Fibroblast of villous mesenchyme (primary cell): ENCODE measurements at regions not wholly inside any gene's neighbourhood (a gene's known extent, or its start where the extent isn't known, plus 50 kb on each side); places are given as distances from the start of the nearest gene placed in this dataset.

Experiments
- DNase-seq: peaks from one replicate; pipeline ENCODE4 v3.0.0-alpha.2; 2010; ENCODE audit warnings: low read depth
- H3K4me3 ChIP-seq: 2 replicates; pipeline ENCODE4 v1.5.1; 2011; ENCODE audit warnings: low read depth, mild to moderate bottlenecking, low read length
- TF ChIP-seq, protein P1 (sequence below): IDR thresholded peaks from 2 replicates; pipeline ENCODE4 v1.5.1; 2012; ENCODE audit warnings: low read depth, mild to moderate bottlenecking, low read length; ENCODE audit not compliant: insufficient read depth

DNA sequence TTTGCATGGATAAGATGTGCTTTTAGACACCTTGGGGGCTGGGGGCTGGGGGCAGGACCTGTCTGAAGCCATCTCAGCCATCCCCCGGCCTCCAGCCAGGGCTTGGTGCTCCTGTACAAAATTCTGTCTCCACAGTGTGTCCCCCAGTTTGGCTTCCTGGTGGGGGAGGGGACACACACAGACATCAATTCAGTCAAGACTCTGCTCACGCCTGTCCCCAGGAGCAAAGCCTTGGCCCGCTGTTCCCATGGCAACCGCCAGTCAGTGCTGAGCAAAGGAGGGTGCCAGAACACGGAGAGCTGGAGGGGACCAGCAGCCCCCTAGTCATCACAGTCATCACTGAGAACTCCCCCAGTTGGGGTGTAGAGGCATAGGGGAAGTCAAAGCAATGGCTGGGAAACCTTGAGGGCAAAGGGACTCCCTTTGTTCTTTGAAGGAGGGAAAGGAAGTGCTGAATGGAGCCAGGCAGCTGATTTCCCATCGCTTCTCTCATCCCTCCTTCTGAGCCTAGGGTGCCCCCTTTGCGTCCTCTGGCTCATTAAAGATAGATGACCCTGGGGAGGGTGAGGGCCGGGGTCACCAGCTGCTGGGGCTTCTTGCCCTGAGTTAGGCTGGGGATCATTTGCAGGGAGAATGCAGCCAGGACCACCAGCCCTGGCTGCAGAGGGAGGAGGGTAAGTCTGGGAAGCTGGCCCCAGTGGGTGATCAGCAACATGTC lies 134.9 kb upstream of the IPO9 start:
- TF ChIP-seq, protein P1, sequence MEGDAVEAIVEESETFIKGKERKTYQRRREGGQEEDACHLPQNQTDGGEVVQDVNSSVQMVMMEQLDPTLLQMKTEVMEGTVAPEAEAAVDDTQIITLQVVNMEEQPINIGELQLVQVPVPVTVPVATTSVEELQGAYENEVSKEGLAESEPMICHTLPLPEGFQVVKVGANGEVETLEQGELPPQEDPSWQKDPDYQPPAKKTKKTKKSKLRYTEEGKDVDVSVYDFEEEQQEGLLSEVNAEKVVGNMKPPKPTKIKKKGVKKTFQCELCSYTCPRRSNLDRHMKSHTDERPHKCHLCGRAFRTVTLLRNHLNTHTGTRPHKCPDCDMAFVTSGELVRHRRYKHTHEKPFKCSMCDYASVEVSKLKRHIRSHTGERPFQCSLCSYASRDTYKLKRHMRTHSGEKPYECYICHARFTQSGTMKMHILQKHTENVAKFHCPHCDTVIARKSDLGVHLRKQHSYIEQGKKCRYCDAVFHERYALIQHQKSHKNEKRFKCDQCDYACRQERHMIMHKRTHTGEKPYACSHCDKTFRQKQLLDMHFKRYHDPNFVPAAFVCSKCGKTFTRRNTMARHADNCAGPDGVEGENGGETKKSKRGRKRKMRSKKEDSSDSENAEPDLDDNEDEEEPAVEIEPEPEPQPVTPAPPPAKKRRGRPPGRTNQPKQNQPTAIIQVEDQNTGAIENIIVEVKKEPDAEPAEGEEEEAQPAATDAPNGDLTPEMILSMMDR = no peak
- H3K4me3 ChIP-seq = no peak overlapping the region
- DNase-seq = no peak

- H3K4me3 ChIP-seq = no peak overlapping the region
- no peak for DNase-seq
- TF ChIP-seq, protein P1 = no peak
Measured at GRCh38 chr1:201694608-201695335, 134.2 kb upstream of the IPO9 start.

DNA sequence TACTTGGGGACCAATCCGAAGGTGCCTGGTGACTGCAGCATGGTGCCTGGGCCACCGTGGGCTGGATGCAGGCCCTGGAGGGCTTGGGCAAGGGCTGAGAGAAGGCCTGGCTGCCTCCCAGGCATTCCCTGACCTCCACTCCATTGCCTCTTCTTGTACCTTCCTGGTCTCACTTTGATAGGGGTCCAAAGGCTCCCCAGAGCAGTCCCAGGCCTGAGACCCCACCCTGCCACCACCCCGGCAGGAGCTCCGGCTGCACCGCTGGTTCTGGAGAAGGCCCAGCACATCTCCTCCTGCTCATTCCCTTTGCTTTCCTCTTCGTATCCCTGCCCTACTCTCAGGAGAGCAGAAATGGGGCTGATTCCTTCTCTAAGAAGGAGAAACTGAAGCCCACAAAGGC lies 133.3 kb upstream of the IPO9 start:
- TF ChIP-seq, protein P1 = no peak
- DNase-seq = no peak
- H3K4me3 ChIP-seq = no peak overlapping the region

DNA sequence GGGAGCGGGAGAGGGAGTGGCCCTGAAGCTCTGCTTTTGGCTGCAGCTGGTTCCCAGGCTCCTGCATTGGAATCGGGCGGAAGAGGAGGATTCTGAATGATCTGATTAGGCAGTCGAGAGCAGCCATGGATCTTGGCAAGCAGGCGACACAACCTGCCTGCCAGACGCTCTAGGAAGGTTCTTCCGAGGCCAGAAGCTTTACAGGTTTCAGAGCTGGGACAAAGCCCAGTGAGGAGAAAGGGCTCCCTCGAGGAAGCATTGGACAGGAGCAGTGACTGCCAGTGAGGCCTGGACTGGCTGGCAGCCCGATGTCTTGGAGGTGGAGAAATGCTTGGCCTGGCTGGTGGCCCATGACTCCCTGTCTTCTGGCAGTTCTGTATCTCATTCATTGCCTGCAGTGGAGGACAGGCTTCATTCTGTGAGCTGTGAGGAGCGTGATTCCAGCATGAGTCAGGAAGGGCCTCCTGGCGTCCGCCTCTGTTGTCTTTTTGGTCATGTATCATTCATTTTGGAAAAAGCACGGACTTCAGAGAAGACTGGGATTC lies 132.7 kb upstream of the IPO9 start:
- no peak overlapping the region for H3K4me3 ChIP-seq
- TF ChIP-seq, protein P1 = no peak
- DNase-seq = peak; percentile 78

DNA sequence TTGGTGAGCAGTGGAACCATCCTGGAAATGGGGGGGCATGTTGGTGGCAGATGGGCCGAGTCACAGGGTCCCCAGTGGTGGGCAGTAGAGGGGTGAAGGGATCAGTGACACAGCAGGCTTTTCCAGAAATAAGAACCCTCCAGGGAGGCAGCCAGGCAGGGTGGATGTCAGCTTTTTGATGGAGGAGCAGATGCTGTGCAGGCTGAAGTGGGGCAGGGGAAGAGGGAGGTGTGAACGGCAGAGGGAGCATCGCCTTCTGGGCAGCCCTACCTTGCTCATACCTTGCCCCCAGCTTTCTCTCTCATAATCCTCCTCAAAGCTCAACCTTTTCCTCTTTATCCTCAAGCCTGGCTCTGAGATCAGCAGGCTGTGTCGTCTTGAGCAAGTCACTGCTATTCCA lies 131.8 kb upstream of the IPO9 start:
- no peak overlapping the region for H3K4me3 ChIP-seq
- TF ChIP-seq, protein P1 = no peak
- DNase-seq = no peak

- TF ChIP-seq, protein P1 = no peak
- DNase-seq = no peak
- H3K4me3 ChIP-seq = no peak overlapping the region
Measured at GRCh38 chr1:201701831-201702230, 127.1 kb upstream of the IPO9 start.
